ENCODE measurements at regions not wholly inside any gene's neighbourhood (a gene's known extent, or its start where the extent isn't known, plus 50 kb on each side); places are given as distances from the start of the nearest gene placed in this dataset.

DNA sequence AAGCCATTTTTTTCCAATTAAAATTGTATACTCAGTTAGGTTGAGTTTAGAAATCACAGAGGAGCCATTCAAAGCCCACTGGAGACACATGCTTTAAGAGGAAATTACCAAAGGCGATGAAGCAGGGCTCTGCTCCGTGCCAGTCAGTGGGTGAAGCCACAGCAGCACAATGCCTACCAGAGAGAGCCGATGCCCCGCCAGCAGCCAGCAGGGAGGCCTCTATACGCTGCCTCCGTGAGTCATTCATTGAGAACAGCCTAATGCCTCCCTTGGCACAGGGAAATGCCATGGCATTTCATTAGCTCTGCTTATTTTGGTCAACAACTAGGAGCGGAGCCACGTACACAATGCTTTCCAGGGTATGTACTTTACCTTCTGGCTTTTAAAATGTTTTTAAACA, 197.8 kb upstream of the FRMD6 start:
- TF ChIP-seq ELF4 (IDR thresholded peaks at IDR 0.05) (no peak), ZNF384 (IDR thresholded peaks at IDR 0.05) (no peak), SP1 (IDR thresholded peaks at IDR 0.05) (no peak), FOXK2 (IDR thresholded peaks at IDR 0.05) (no peak), FOXA1 (IDR thresholded peaks at IDR 0.05) (no peak), HDGF (IDR thresholded peaks at IDR 0.05; ENCODE audit: borderline replicate concordance) (no peak), CTBP1 (IDR thresholded peaks at IDR 0.05; ENCODE audit: borderline replicate concordance) (no peak), SUZ12 (IDR thresholded peaks at IDR 0.05) (no peak), TARDBP (IDR thresholded peaks at IDR 0.05) (no peak), FOXM1 (IDR thresholded peaks at IDR 0.05; ENCODE audit: borderline replicate concordance) (no peak), LEF1 (IDR thresholded peaks at IDR 0.05; ENCODE audit: borderline replicate concordance) (no peak), BHLHE40 (IDR thresholded peaks at IDR 0.05; ENCODE audit: borderline replicate concordance) (no peak)
- TF ChIP-seq, protein P1, sequence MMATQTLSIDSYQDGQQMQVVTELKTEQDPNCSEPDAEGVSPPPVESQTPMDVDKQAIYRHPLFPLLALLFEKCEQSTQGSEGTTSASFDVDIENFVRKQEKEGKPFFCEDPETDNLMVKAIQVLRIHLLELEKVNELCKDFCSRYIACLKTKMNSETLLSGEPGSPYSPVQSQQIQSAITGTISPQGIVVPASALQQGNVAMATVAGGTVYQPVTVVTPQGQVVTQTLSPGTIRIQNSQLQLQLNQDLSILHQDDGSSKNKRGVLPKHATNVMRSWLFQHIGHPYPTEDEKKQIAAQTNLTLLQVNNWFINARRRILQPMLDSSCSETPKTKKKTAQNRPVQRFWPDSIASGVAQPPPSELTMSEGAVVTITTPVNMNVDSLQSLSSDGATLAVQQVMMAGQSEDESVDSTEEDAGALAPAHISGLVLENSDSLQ (IDR thresholded peaks at IDR 0.05), result no peak

Measured in HEK293T (cell line).